NOMO-1 treated with DMSO at 0.1 percent for 48 hours (cell line): ENCODE measurements at regions not wholly inside any gene's neighbourhood (a gene's known extent, or its start where the extent isn't known, plus 50 kb on each side); places are given as distances from the start of the nearest gene placed in this dataset.
"Not testable (repeated sequence)": the region's sequence is repeated elsewhere in the genome, so short reads cannot be mapped to it uniquely, and the experiment has no call there.

Source experiments
- DNase-seq: peaks from one replicate; lab custom pipeline; 2025; ENCODE audit not compliant: unreplicated experiment; lab: John Stamatoyannopoulos, UW

DNA sequence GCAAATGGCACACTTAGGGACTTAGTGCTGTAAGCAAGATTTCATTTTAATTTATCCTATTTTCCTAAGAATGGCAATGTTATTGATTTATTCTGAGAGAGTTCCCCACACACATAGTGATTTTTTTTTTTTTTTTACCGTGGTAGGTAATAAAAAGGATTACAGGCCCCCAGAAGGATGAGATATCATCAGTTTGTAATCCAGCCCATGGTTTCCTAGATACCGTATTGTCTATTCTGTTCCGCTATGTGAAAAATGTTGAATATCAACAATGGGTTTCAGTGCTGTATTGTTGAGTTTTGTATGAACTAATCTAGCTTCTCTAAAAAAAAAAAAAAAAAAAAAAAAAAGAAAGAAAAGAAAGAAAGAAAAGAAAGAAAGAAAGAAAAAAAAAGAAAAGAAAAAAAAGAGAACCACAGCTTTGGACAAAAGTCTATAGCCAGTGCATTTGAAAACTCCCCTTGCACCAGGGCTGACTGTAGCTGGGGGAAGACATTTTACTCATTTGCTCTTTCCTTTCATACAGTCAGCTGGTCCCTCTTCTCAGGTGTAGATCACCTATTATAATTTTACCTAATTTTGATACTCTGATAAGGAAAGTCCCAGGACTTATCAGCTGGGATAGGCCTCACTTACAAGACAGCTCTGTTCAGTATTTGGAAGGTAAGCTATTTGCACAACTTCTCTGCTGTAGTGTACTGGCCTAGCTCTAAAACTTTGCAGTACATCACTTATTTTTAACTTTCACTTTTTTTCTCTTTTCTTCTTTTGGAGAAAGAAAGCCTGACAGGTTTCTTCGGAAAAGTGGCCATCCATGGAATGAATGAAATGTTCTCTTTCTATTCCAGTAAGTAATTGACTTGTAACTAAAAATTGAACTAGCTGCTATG, 101.4 kb upstream of the SOX2 start:
- DNase-seq: no peak

DNA sequence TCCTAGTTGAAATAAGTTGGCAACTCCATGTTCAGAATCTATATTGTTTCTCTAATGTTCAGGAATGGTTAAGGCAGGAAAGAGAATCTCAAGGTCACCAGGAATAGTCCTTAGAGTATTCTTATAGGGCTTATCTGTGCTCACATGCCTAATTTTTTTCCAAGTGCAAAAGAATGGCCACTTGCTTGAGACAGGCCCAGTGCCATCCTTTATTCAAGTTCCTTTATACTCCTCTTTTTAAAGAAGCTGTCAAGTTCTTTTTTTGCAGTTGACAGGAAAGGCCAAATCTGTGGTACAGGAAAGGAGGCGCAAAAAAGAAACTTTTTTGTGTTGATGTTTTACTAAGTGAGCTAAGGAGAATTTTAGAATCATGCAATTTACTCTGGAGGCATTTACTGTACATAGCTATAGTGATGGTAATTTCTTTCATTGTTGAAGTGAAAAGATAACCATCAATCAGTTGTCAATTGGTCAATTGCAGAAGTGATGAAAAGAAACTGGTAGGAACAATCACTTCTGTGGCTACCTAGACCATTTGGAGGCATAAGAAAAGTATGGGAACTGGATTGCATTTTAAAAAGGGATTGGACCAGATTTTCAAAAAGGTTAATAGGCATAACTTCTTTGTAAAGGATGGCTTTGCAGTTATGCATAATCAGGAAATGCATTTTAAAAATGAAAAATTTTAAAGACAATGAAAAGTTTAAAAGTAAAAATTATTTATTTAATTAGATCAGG, 102.5 kb upstream of the SOX2 start:
- no peak for DNase-seq

GRCh38 chr3:181604267-181604666, 107.5 kb upstream of the SOX2 start:
- DNase-seq: no peak

GRCh38 chr3:181596126-181596525, 115.6 kb upstream of the SOX2 start:
- no peak for DNase-seq

GRCh38 chr3:181590939-181591338, 120.8 kb upstream of the SOX2 start:
- not testable (repeated sequence) for DNase-seq

DNA sequence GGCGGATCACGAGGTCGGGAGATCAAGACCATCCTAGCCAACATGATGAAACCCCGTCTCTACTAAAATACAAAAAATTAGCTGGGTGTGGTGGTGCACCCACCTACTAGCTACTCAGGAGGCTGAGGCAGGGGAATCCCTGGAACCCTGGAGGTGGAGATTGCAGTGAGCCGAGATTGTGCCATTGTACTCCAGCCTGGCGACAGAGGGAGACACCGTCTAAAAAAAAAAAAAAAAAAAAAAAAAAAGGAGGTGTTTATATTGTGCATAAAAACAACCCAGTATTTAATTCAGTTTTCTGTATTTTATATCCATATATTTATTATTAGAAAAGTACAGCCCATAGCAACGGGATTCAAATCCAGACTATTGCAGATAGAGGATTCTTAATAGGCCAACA, 129.1 kb upstream of the SOX2 start:
- DNase-seq: no peak

GRCh38 chr3:181581656-181582055, 130.1 kb upstream of the SOX2 start:
- DNase-seq: no peak

GRCh38 chr3:181578743-181579142, 133.0 kb upstream of the SOX2 start:
- no peak for DNase-seq

DNA sequence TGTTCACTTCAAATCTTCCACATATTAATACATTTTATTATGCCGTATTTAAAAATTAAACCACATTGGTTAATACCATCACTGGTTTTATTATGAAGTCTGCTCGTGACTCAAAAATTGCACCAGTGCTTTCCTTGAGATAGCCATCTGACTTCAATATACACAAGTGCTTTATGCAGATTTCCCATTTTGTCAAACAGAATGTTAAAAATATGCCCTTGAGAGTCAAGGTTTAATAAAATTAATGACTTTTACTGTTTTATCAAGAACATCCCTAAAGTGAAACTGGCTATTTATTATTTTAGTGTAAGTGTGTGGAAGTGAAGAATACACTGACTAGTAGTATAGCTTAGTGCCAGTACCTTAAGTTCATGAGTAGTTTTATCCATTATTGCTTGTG, 139.3 kb upstream of the SOX2 start:
- DNase-seq: no peak

DNA sequence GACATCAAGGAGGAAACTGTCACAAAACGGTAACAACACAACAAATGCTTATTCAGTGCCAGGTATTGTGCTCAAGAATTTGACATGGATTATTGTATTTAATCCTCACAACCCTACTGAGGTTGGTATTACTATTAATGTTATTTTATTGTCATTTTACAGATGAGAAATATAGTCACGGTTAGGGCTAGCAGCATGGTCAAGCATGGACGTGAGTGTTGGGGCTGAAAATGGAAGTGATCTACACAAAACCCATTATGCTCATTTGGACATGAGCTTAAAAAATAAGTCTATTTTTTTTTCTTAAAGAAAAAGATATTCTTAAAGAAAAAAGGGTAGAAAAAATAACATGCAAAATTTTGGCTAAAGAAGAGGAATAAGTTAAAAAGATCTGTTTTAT, 141.3 kb upstream of the SOX2 start:
- DNase-seq: no peak

GRCh38 chr3:181569356-181569940, 142.3 kb upstream of the SOX2 start:
- DNase-seq: no peak

- DNase-seq: no peak
These were observed 143.0 kb upstream of the SOX2 start for GRCh38 chr3:181568693-181569092.

GRCh38 chr3:181568248-181568647, 143.5 kb upstream of the SOX2 start:
- no peak for DNase-seq

GRCh38 chr3:181567311-181568075, 144.2 kb upstream of the SOX2 start:
- no peak for DNase-seq

- no peak for DNase-seq
These were observed 146.3 kb upstream of the SOX2 start for GRCh38 chr3:181565416-181565815.

GRCh38 chr3:181564222-181564621, 147.5 kb upstream of the SOX2 start:
- DNase-seq: no peak

DNA sequence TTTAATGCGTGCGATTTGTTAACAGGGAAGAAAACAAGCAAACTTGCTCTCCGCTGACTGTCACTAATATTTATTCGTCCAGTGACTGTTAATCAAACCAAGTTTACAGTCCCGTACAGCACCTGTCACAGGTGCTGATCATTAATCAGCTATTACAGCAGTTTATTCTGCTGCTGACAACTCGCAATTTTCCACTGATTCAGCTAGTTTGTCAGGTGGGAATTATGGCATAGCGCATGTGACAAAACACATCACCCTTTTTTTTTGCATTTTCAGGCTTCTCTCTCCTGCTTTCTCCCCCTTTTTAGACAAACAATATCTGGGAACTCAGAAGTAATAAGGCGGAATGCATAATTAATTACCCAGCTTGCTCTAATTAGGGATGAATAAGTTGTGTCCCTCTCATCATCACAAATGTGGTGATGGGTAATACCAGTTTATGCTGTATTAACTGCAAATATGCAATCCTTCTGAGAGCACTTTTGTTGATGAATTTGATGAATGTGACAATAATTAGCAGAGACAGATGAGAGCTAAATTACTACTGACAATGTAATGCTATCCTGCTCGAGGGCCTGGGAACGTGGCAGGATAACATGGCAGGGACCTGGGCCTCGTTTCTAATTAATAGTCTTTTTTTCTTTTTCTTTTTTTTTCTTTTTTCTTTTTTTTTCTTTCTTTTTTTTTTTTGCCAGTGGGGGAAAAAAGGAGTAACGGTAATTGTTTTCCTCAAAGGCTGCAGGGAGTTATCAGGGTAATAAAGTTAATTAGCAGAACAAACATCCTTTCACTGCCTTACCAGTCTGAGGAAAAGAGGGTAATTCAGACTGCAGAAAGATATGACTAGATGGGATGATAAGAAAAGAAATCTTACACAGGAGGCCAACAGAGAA, 150.3 kb upstream of the SOX2 start:
- no peak for DNase-seq

- no peak for DNase-seq
These were observed 152.9 kb upstream of the SOX2 start for GRCh38 chr3:181558870-181559269.

DNA sequence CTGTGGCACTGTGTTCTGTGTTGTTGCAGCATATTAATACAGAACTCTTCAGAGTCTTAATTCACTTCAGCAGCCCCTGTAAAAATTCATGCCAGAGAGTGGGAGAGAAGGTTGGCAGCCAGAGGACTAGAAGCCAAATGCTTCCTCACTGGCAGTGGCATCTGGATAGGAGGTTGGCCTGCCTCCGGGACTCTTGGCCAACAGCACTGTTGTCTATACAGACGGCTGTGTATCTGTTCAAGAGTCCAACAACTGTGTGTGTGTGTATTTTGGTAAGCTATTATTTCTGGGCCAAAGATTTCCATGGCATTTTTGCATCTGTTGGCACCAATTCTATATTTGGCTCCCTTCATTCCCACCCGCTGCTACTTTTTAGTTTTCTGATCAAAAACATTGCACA, 156.0 kb upstream of the SOX2 start:
- no peak for DNase-seq

DNA sequence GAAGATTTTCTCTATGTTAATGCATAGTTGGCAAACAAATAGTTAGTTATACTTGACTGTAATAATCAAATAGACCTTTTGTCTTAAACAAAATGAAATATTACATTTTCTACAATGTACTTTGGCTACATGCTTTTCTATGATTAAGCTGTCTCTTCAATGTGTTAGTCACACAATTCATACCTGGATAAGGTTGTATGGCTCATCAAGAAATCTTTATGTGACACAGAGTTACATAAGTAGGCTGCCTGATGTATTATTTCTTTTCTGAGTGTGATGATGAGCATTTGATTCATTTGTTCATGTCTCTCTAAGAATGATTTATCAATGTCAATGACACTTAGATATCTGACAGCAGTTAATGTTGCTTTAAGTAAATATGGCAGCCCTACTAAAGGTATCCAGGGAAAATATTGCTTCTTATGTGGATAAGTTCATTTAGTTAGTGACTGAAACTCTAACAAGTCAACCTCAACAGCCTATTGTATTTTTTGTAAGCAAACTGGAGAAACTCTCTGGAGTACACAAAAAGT, 157.4 kb upstream of the SOX2 start:
- DNase-seq: no peak
